GM21447 (cell line): ENCODE measurements at regions not wholly inside any gene's neighbourhood (a gene's known extent, or its start where the extent isn't known, plus 50 kb on each side); places are given as distances from the start of the nearest gene placed in this dataset.
"Not testable (repeated sequence)": the region's sequence is repeated elsewhere in the genome, so short reads cannot be mapped to it uniquely, and the experiment has no call there.

Experiments used
- ATAC-seq: cut with Tn5 transposase; IDR thresholded peaks from one replicate; pipeline ENCODE4 v1.9.1; 2021; ENCODE audit not compliant: unreplicated experiment

- ATAC-seq: no peak
Observed at GRCh38 chr3:168977716-168978374, 685.7 kb downstream of the MECOM start.

- no peak for ATAC-seq
Observed at GRCh38 chr3:168976969-168977368, 686.5 kb downstream of the MECOM start.

- ATAC-seq: no peak
Observed at GRCh38 chr3:168975576-168975975, 687.9 kb downstream of the MECOM start.

- ATAC-seq: no peak
Observed at GRCh38 chr3:168974617-168975403, 688.7 kb downstream of the MECOM start.

GRCh38 chr3:168973897-168974296 lies 689.6 kb downstream of the MECOM start:
- no peak for ATAC-seq

GRCh38 chr3:168973206-168973605 lies 690.3 kb downstream of the MECOM start:
- ATAC-seq: no peak

- no peak for ATAC-seq
Observed at GRCh38 chr3:168968609-168969008, 694.9 kb downstream of the MECOM start.

GRCh38 chr3:168964736-168965135 lies 698.8 kb downstream of the MECOM start:
- ATAC-seq: no peak

- no peak for ATAC-seq
Observed at GRCh38 chr3:168961271-168961670, 702.2 kb downstream of the MECOM start.

- ATAC-seq: no peak
Observed at GRCh38 chr3:168959731-168960130, 703.8 kb downstream of the MECOM start.

GRCh38 chr3:168958466-168958865 lies 705.0 kb downstream of the MECOM start:
- no peak for ATAC-seq

- ATAC-seq: no peak
Observed at GRCh38 chr3:168956076-168956475, 707.4 kb downstream of the MECOM start.

GRCh38 chr3:168952551-168952950 lies 711.0 kb downstream of the MECOM start:
- no peak for ATAC-seq

GRCh38 chr3:168951884-168952283 lies 711.6 kb downstream of the MECOM start:
- no peak for ATAC-seq

GRCh38 chr3:168951368-168951767 lies 712.1 kb downstream of the MECOM start:
- ATAC-seq: no peak

- ATAC-seq: no peak
Observed at GRCh38 chr3:168950622-168951021, 712.9 kb downstream of the MECOM start.

GRCh38 chr3:168939651-168940238 lies 723.8 kb downstream of the MECOM start:
- ATAC-seq: no peak

- no peak for ATAC-seq
Observed at GRCh38 chr3:168933614-168934013, 729.9 kb downstream of the MECOM start.

GRCh38 chr3:168929997-168930396 lies 733.5 kb downstream of the MECOM start:
- not testable (repeated sequence) for ATAC-seq

GRCh38 chr3:168926426-168926825 lies 737.1 kb downstream of the MECOM start:
- no peak for ATAC-seq

- ATAC-seq: no peak
Observed at GRCh38 chr3:168925568-168925967, 737.9 kb downstream of the MECOM start.

GRCh38 chr3:168914662-168915061 lies 748.9 kb downstream of the MECOM start:
- ATAC-seq: no peak
